HCT116 (cell line): ENCODE measurements at regions not wholly inside any gene's neighbourhood (a gene's known extent, or its start where the extent isn't known, plus 50 kb on each side); places are given as distances from the start of the nearest gene placed in this dataset.

Experiments
- ATAC-seq: fragments of 200-7000 bp; cut with Tn5 transposase; 2 replicates; pipeline ENCODE4 v1.9.1; 2020; ENCODE audit warnings: mild to moderate bottlenecking, moderate library complexity
- BruUV-seq: library from RNA; stranded (reverse); fragments of 400-500 nt; replicated peaks from 2 replicates; lab custom pipeline; 2021; lab: Mats Ljungman, UMichigan
- CTCF ChIA-PET: fragments of 300-600 bp; sonication (Branson Sonifier 250); formaldehyde crosslinking; loops from one replicate; lab custom pipeline; 2021; ENCODE audit warnings: antibody characterized with exemption; lab: Charles Lee
- POLR2A ChIA-PET: fragments of 300-600, 350-600 bp; sonication (Branson Sonifier 250); formaldehyde crosslinking; loops from one replicate; lab custom pipeline; 2021; ENCODE audit warnings: antibody characterized with exemption; lab: Charles Lee
- RAD21 ChIA-PET, 2 experiments: fragments of 300-600 bp; sonication (Branson Sonifier 250); formaldehyde crosslinking; loops; one replicate each; lab custom pipeline; 2023; ENCODE audit warnings: low total read pairs in 2 of 2; ENCODE audit not compliant: uncharacterized antibody in 2 of 2, unreplicated experiment in 2 of 2, low non-redundant PET in 1 of 2; lab: Charles Lee
- DNase-seq: peaks from one replicate; pipeline ENCODE4 v3.0.0-alpha.2; 2010; ENCODE audit warnings: low read depth, low spot score
- H2AFZ ChIP-seq: fragments of 200-600 bp; shearing (Covaris generic), sonication (generic); 2 replicates; pipeline ENCODE4 v1.6.1; 2017; ENCODE audit warnings: low read depth, mixed run types, mixed read lengths, antibody characterized with exemption, low read length; ENCODE audit not compliant: poor library complexity, severe bottlenecking
- H3K27ac ChIP-seq: 2 replicates; pipeline ENCODE4 v1.5.1; 2012; ENCODE audit warnings: low read depth, low read length
- H3K27me3 ChIP-seq: fragments of 200-600 bp; sonication (generic); 2 replicates; pipeline ENCODE4 v1.6.1; 2016; ENCODE audit warnings: mixed run types, low read length, mixed read lengths; ENCODE audit not compliant: insufficient read depth
- H3K36me3 ChIP-seq, 2 experiments: fragments of 200-500 bp in 1 of 2; fragments of 200-600 bp in 1 of 2; sonication (Bioruptor generic) in 1 of 2; sonication (generic) in 1 of 2; 2 replicates each; pipeline versions ENCODE4 v1.5.1 to v1.6.1; 2014 to 2016; ENCODE audit warnings: low read length in 2 of 2, inconsistent platforms in 1 of 2, mixed read lengths in 1 of 2, mixed run types in 1 of 2; ENCODE audit not compliant: insufficient read depth in 2 of 2, control insufficient read depth in 1 of 2
- H3K4me1 ChIP-seq, 2 experiments: fragments of 200-600 bp in 1 of 2; sonication (generic) in 1 of 2; 2 replicates each; pipeline versions ENCODE4 v1.5.1 to v1.6.1; 2012 to 2017; ENCODE audit warnings: low read length in 2 of 2, inconsistent platforms in 1 of 2, mild to moderate bottlenecking in 1 of 2, mixed read lengths in 1 of 2, mixed run types in 1 of 2, moderate library complexity in 1 of 2; ENCODE audit not compliant: insufficient read depth in 2 of 2, control insufficient read depth in 1 of 2
- H3K4me2 ChIP-seq: fragments of 200-600 bp; sonication (generic); 2 replicates; pipeline ENCODE4 v1.6.1; 2017; ENCODE audit warnings: mixed run types, low read length, mixed read lengths
- H3K4me3 ChIP-seq, 2 experiments: fragments of 200-600 bp in 1 of 2; sonication (generic) in 1 of 2; replicated peaks in 1 of 2; 2 replicates each; pipeline ENCODE4 v1.5.1; 2011 to 2016; ENCODE audit warnings: low read length in 2 of 2, control low read depth in 1 of 2, low read depth in 1 of 2, mild to moderate bottlenecking in 1 of 2, mixed read lengths in 1 of 2, mixed run types in 1 of 2
- H3K79me2 ChIP-seq: fragments of 200-600 bp; sonication (generic); 2 replicates; pipeline ENCODE4 v1.6.1; 2017; ENCODE audit warnings: mild to moderate bottlenecking, mixed run types, low read length, moderate library complexity, mixed read lengths; ENCODE audit not compliant: insufficient read depth
- H3K9ac ChIP-seq: fragments of 200-600 bp; sonication (generic); 2 replicates; pipeline ENCODE4 v1.6.1; 2016; ENCODE audit warnings: low read length, mixed read lengths
- H3K9me2 ChIP-seq: fragments of 200-600 bp; sonication (generic), shearing (Covaris generic); 2 replicates; pipeline ENCODE4 v1.6.1; 2017; ENCODE audit warnings: mixed run types, mild to moderate bottlenecking, moderate library complexity; ENCODE audit not compliant: insufficient read depth
- H3K9me3 ChIP-seq, 2 experiments: fragments of 200-500 bp in 1 of 2; fragments of 200-600 bp in 1 of 2; sonication (Bioruptor generic) in 1 of 2; sonication (generic) in 1 of 2; 2 replicates each; pipeline ENCODE4 v1.6.1; 2014 to 2017; ENCODE audit warnings: low read length in 2 of 2, mixed read lengths in 2 of 2, inconsistent platforms in 1 of 2, low read depth in 1 of 2, mild to moderate bottlenecking in 1 of 2, mixed run types in 1 of 2, moderate library complexity in 1 of 2; ENCODE audit not compliant: control insufficient read depth in 1 of 2, insufficient read depth in 1 of 2
- H4K20me1 ChIP-seq: fragments of 200-600 bp; sonication (generic), shearing (Covaris generic); 2 replicates; pipeline ENCODE4 v1.6.1; 2017; ENCODE audit warnings: mixed run types, mild to moderate bottlenecking, moderate library complexity; ENCODE audit not compliant: insufficient read depth
- CBX3 ChIP-seq: IDR thresholded peaks from 2 replicates; pipeline ENCODE4 v1.6.1; 2012; ENCODE audit warnings: low read depth
- EGR1 ChIP-seq: IDR thresholded peaks from 2 replicates; pipeline ENCODE4 v1.6.1; 2012; ENCODE audit warnings: low read depth
- ELF1 ChIP-seq: IDR thresholded peaks from 2 replicates; pipeline ENCODE4 v1.6.1; 2012; ENCODE audit warnings: low read depth, borderline replicate concordance
- EZH2 ChIP-seq: fragments of 200-600 bp; sonication (generic); IDR thresholded peaks from 2 replicates; pipeline ENCODE4 v1.6.1; 2017; ENCODE audit warnings: antibody characterized with exemption, mixed run types
- EZH2phosphoT487 ChIP-seq: fragments of 200-600 bp; IDR thresholded peaks from 2 replicates; pipeline ENCODE4 v1.6.1; 2018; ENCODE audit warnings: antibody characterized with exemption, borderline replicate concordance
- FOSL1 ChIP-seq: IDR thresholded peaks from 2 replicates; pipeline ENCODE4 v1.6.1; 2012; ENCODE audit warnings: low read depth
- JUND ChIP-seq: IDR thresholded peaks from 2 replicates; pipeline ENCODE4 v1.6.1; 2012
- POLR2A ChIP-seq: IDR thresholded peaks from 2 replicates; pipeline ENCODE4 v1.7.0; 2011; ENCODE audit warnings: borderline replicate concordance; ENCODE audit not compliant: insufficient read depth, insufficient read length; ENCODE audit errors: extremely low read depth
- POLR2AphosphoS5 ChIP-seq: IDR thresholded peaks from 2 replicates; pipeline ENCODE4 v1.6.1; 2011; ENCODE audit warnings: mild to moderate bottlenecking, low read depth, low read length, moderate library complexity
- SIN3A ChIP-seq: IDR thresholded peaks from 2 replicates; pipeline ENCODE4 v1.6.1; 2012; ENCODE audit warnings: low read depth
- SP1 ChIP-seq: IDR thresholded peaks from 2 replicates; pipeline ENCODE4 v1.6.1; 2012; ENCODE audit warnings: low read depth
- TCF7L2 ChIP-seq: IDR thresholded peaks from 2 replicates; pipeline ENCODE4 v1.7.0; 2011; ENCODE audit warnings: borderline replicate concordance, inconsistent platforms; ENCODE audit not compliant: insufficient read depth, insufficient read length; ENCODE audit errors: extremely low read depth
- YY1 ChIP-seq: IDR thresholded peaks from 2 replicates; pipeline ENCODE4 v1.6.1; 2011; ENCODE audit warnings: low read length, low read depth, moderate library complexity, mild to moderate bottlenecking; ENCODE audit not compliant: insufficient replicate concordance; ENCODE audit errors: extremely low read depth
- ZFX ChIP-seq: fragments of 450-650 bp; IDR thresholded peaks from 2 replicates; pipeline ENCODE4 v1.6.1; 2017
- ZNF274 ChIP-seq: fragments of 200-500 bp; sonication (Bioruptor generic); IDR thresholded peaks from 2 replicates; pipeline ENCODE4 v1.6.1; 2014; ENCODE audit warnings: mild to moderate bottlenecking, low read depth, low read length, inconsistent platforms
- intact Hi-C: fragments of 100-400 bp; cut with micrococcal nuclease; formaldehyde crosslinking; loops from 2 replicates; pipeline ENCODE4 v1.10.0; 2022
- TF ChIP-seq, protein P1 (sequence below), 3 experiments: fragments of 200-600 bp in 1 of 3; sonication (generic) in 1 of 3; IDR thresholded peaks in 2 of 3; conservative IDR thresholded peaks in 1 of 3; 2 replicates each; pipeline ENCODE4 v1.5.1; 2012 to 2017; ENCODE audit warnings: low read depth in 2 of 3, low read length in 2 of 3, antibody characterized with exemption in 1 of 3, borderline replicate concordance in 1 of 3, control low read depth in 1 of 3, mild to moderate bottlenecking in 1 of 3, mixed read lengths in 1 of 3, mixed run types in 1 of 3, moderate library complexity in 1 of 3; ENCODE audit not compliant: insufficient read depth in 1 of 3
- TF ChIP-seq, protein P2 (sequence below): IDR thresholded peaks from 2 replicates; pipeline ENCODE4 v1.6.1; 2011; ENCODE audit warnings: mild to moderate bottlenecking, low read length, moderate library complexity; ENCODE audit not compliant: insufficient replicate concordance; ENCODE audit errors: extremely low read depth
- TF ChIP-seq, protein P3 (sequence below): IDR thresholded peaks from 2 replicates; pipeline ENCODE4 v1.6.1; 2012

DNA sequence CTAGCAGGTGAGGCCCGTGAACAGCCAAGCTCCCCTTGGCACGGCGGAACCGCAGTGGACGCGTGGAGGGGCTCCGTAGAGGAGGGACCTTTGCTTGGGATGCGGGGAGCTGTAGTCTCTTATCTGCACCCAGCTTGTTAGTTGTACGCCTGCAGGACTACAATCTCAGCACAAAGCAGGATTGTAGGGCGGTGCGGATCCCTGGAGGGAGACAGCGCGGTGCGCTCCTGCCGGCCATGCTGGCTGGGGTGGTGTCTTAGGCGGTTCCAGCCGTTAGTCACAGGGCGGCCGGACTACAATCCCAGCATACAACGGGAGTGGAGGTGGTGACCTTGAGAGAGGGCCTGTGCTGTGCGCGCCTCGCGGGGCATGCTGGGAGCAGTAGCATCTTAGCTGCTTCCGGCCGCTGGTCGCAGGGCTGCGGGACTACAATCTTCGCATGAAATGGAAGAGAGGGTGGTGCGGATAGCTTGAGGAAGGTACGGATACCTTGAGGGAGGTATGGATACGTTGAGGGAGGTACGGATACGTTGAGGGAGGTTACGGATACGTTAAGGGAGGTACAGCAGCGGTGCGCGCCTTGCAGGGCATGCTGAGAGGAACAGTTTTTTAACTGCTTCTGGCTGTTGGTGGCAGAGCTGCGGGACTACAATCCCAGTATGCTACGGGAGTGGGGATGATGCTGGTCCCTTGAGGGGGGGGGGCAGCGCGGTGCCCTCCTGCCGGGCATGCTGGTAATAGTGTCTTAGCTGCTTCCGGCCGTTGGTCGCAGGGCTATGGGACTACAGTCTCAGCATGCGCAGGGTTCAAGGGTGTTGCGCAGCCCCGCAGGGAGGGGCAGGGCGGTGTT, 1419.1 kb downstream of the UQCRFS1 start:
- peak; percentile 41; the same call in 1 of the 2 replicates for TF ChIP-seq SP1
- TF ChIP-seq JUND = no peak
- peak; percentile 27; the same call in 1 of the 2 replicates for TF ChIP-seq ELF1
- TF ChIP-seq, protein P1, sequence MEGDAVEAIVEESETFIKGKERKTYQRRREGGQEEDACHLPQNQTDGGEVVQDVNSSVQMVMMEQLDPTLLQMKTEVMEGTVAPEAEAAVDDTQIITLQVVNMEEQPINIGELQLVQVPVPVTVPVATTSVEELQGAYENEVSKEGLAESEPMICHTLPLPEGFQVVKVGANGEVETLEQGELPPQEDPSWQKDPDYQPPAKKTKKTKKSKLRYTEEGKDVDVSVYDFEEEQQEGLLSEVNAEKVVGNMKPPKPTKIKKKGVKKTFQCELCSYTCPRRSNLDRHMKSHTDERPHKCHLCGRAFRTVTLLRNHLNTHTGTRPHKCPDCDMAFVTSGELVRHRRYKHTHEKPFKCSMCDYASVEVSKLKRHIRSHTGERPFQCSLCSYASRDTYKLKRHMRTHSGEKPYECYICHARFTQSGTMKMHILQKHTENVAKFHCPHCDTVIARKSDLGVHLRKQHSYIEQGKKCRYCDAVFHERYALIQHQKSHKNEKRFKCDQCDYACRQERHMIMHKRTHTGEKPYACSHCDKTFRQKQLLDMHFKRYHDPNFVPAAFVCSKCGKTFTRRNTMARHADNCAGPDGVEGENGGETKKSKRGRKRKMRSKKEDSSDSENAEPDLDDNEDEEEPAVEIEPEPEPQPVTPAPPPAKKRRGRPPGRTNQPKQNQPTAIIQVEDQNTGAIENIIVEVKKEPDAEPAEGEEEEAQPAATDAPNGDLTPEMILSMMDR (IDR thresholded peaks at IDR 0.05 in 2 of 3, conservative IDR thresholded peaks at IDR 0.05 in 1 of 3; ENCODE audit: borderline replicate concordance in 1 of 3, insufficient read depth in 1 of 3, low read depth in 2 of 3, low read length in 2 of 3) = no peak
- TF ChIP-seq SIN3A = peak; percentile 23; the same call in 1 of the 2 replicates
- TF ChIP-seq EZH2phosphoT487 = no peak
- TF ChIP-seq, protein P2, sequence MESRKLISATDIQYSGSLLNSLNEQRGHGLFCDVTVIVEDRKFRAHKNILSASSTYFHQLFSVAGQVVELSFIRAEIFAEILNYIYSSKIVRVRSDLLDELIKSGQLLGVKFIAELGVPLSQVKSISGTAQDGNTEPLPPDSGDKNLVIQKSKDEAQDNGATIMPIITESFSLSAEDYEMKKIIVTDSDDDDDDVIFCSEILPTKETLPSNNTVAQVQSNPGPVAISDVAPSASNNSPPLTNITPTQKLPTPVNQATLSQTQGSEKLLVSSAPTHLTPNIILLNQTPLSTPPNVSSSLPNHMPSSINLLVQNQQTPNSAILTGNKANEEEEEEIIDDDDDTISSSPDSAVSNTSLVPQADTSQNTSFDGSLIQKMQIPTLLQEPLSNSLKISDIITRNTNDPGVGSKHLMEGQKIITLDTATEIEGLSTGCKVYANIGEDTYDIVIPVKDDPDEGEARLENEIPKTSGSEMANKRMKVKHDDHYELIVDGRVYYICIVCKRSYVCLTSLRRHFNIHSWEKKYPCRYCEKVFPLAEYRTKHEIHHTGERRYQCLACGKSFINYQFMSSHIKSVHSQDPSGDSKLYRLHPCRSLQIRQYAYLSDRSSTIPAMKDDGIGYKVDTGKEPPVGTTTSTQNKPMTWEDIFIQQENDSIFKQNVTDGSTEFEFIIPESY = no peak
- peak; percentile 67 for TF ChIP-seq POLR2A
- TF ChIP-seq POLR2AphosphoS5 = peak; percentile 50
- no peak for TF ChIP-seq EZH2
- TF ChIP-seq ZFX = peak; percentile 60
- TF ChIP-seq FOSL1 = no peak
- TF ChIP-seq, protein P3, sequence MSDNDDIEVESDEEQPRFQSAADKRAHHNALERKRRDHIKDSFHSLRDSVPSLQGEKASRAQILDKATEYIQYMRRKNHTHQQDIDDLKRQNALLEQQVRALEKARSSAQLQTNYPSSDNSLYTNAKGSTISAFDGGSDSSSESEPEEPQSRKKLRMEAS = peak; percentile 57
- TF ChIP-seq ZNF274 = no peak
- TF ChIP-seq TCF7L2 = peak; percentile 23
- TF ChIP-seq CBX3 = no peak
- no peak for TF ChIP-seq EGR1
- peak; percentile 77 for TF ChIP-seq YY1
- POLR2A ChIA-PET = interaction anchor here (0.9 to 1.6 kb wide), 3 partner anchors 13 to 18 kb away, joined by 3 to 6 read pairs (median 3); no protein-coding TSS in a partner anchor
- Histone ChIP-seq H3K27ac (peak overlapping the region; percentile 82), H3K9me2 (no peaks in the 10 kb centered on the region), H4K20me1 (no peaks in the 10 kb centered on the region), H3K4me3 (peak overlapping the region; percentile 93 to 99), H3K4me2 (peak overlapping the region; percentile 89), H2AFZ (no peak overlapping the region), H3K9me3 (no peaks in the 10 kb centered on the region), H3K27me3 (no peaks in the 10 kb centered on the region), H3K9ac (peak overlapping the region; percentile 93), H3K36me3 (peaks cover 0 to 5% of the 10 kb centered on the region in 2 experiments; a peak in 2 of 4 replicates), H3K4me1 (peaks cover 8 to 12% of the 10 kb centered on the region in 2 experiments; a peak in 3 of 4 replicates), H3K79me2 (peaks cover 75% of the 10 kb centered on the region)
- intact Hi-C loops = no loop called here
- CTCF ChIA-PET = interaction anchor here (1.0 kb wide), 1 partner anchor 1923 kb away, joined by 3 read pairs; no protein-coding TSS in a partner anchor
- RAD21 ChIA-PET = interaction anchor here in 1 of 2 experiments (0.6 kb wide), 1 partner anchor 512 kb away, joined by 3 read pairs; no protein-coding TSS in a partner anchor
- peak; percentile 87 for DNase-seq
- BruUV-seq = TSS peak; percentile 49
- peak; percentile 90 for ATAC-seq
